BJ (cell line): ENCODE measurements at regions not wholly inside any gene's neighbourhood (a gene's known extent, or its start where the extent isn't known, plus 50 kb on each side); places are given as distances from the start of the nearest gene placed in this dataset.

Source experiments
- CTCF ChIA-PET: fragments of 350-600 bp; formaldehyde crosslinking; extraction: SDS; loops from one replicate; lab custom pipeline; 2021; ENCODE audit warnings: antibody characterized with exemption, inconsistent platforms; lab: Yijun Ruan, JAX
- POLR2A ChIA-PET: fragments of 300-600 bp; sonication (Branson Sonifier 250); formaldehyde crosslinking; extraction: SDS; loops from one replicate; lab custom pipeline; 2021; ENCODE audit warnings: antibody characterized with exemption; lab: Charles Lee
- DNase-seq: peaks from one replicate; pipeline ENCODE4 v3.0.0-alpha.2; 2011; ENCODE audit warnings: low read depth
- H3K27me3 ChIP-seq: 2 replicates; pipeline ENCODE4 v1.6.0; 2011; ENCODE audit warnings: low read length; ENCODE audit not compliant: control insufficient read depth, insufficient read depth
- H3K36me3 ChIP-seq: 2 replicates; pipeline ENCODE4 v1.5.1; 2011; ENCODE audit warnings: low read length; ENCODE audit not compliant: control insufficient read depth, insufficient read depth
- H3K4me3 ChIP-seq: 2 replicates; pipeline ENCODE4 v1.5.1; 2011; ENCODE audit warnings: low read depth, mild to moderate bottlenecking, control low read depth, low read length
- CTCF ChIP-seq: IDR thresholded peaks from 2 replicates; pipeline ENCODE4 v1.5.1; 2011; ENCODE audit warnings: low read depth, mild to moderate bottlenecking, control low read depth, inconsistent platforms, low read length, moderate library complexity; ENCODE audit not compliant: insufficient read depth

- Histone ChIP-seq H3K4me3 (no peak overlapping the region), H3K27me3 (no peaks in the 10 kb centered on the region), H3K36me3 (no peaks in the 10 kb centered on the region)
- DNase-seq, result no peak
- ChIA-PET POLR2A (no interaction called here), CTCF (interaction anchor here (0.8 to 1.5 kb wide), 2 partner anchors 9 to 11 kb away, joined by 3 read pairs; no protein-coding TSS in a partner anchor)
- no peak for TF ChIP-seq CTCF
These were observed 148.9 kb upstream of the THBS1 start for GRCh38 chr15:39432026-39432425.

GRCh38 chr15:39432912-39433348, 147.9 kb upstream of the THBS1 start:
- H3K27me3 ChIP-seq, result no peaks in the 10 kb centered on the region
- H3K36me3 ChIP-seq, result no peaks in the 10 kb centered on the region
- H3K4me3 ChIP-seq, result no peak overlapping the region
- TF ChIP-seq CTCF, result no peak
- DNase-seq, result no peak
- POLR2A ChIA-PET, result no interaction called here
- CTCF ChIA-PET, result interaction anchor here (0.6 to 1.1 kb wide), 2 partner anchors 8 to 582 kb away, joined by 3 to 4 read pairs; no protein-coding TSS in a partner anchor

GRCh38 chr15:39433376-39433775, 147.5 kb upstream of the THBS1 start:
- CTCF ChIA-PET, result interaction anchor here (0.6 to 1.1 kb wide), 2 partner anchors 7 to 582 kb away, joined by 3 to 4 read pairs; no protein-coding TSS in a partner anchor
- no peaks in the 10 kb centered on the region for H3K27me3 ChIP-seq
- POLR2A ChIA-PET, result no interaction called here

GRCh38 chr15:39434163-39434562, 146.7 kb upstream of the THBS1 start:
- Histone ChIP-seq H3K36me3 (no peaks in the 10 kb centered on the region), H3K27me3 (no peaks in the 10 kb centered on the region; the same call in 1 of the 2 replicates), H3K4me3 (no peak overlapping the region)
- POLR2A ChIA-PET, result no interaction called here
- CTCF ChIA-PET, result no interaction called here
- no peak for DNase-seq
- no peak for TF ChIP-seq CTCF

More at GRCh38 chr15:39433376-39433775, 147.5 kb upstream of the THBS1 start:
- H3K36me3 ChIP-seq, result no peaks in the 10 kb centered on the region
- no peak overlapping the region for H3K4me3 ChIP-seq
- TF ChIP-seq CTCF, result no peak
- DNase-seq, result no peak

GRCh38 chr15:39434751-39435238, 146.1 kb upstream of the THBS1 start:
- POLR2A ChIA-PET, result no interaction called here
- no peaks in the 10 kb centered on the region; the same call in 1 of the 2 replicates for H3K27me3 ChIP-seq
- CTCF ChIA-PET, result interaction anchor here (0.5 kb wide), 1 partner anchor 569 kb away, joined by 3 read pairs; no protein-coding TSS in a partner anchor
- no peak overlapping the region for H3K4me3 ChIP-seq
- H3K36me3 ChIP-seq, result no peaks in the 10 kb centered on the region
- no peak for DNase-seq
- no peak for TF ChIP-seq CTCF
